B cell (primary cell): ENCODE measurements at regions not wholly inside any gene's neighbourhood (a gene's known extent, or its start where the extent isn't known, plus 50 kb on each side); places are given as distances from the start of the nearest gene placed in this dataset.

ENCODE experiments used
- ATAC-seq: fragments of 200-7000 bp; cut with Tn5 transposase; one replicate; pipeline ENCODE4 v1.10.0; 2021; ENCODE audit warnings: low read depth, mild to moderate bottlenecking, moderate number of reproducible peaks, moderate library complexity
- CTCF ChIA-PET: fragments of 350-600 bp; sonication (Branson Sonifier 250); formaldehyde crosslinking; loops from one replicate; lab custom pipeline; 2021; ENCODE audit warnings: antibody characterized with exemption, inconsistent platforms; lab: Charles Lee
- POLR2A ChIA-PET: fragments of 350-600 bp; sonication (Branson Sonifier 250); formaldehyde crosslinking; loops from one replicate; lab custom pipeline; 2021; ENCODE audit warnings: antibody characterized with exemption; lab: Charles Lee
- DNase-seq: peaks from one replicate; pipeline ENCODE4 v3.0.0; 2013
- H2AFZ ChIP-seq: 2 replicates; pipeline ENCODE4 v1.6.1; 2012; ENCODE audit warnings: mild to moderate bottlenecking, low read depth, low read length; ENCODE audit not compliant: insufficient read depth, poor library complexity, severe bottlenecking
- H3K27ac ChIP-seq, 2 donors: 1 replicate in 1 of 2; 2 replicates in 1 of 2; pipeline ENCODE4 v1.5.1; 2012 to 2013; ENCODE audit warnings: low read length in 2 of 2, mild to moderate bottlenecking in 2 of 2, moderate library complexity in 1 of 2
- H3K27me3 ChIP-seq, 4 experiments: fragments of 200-600 bp in 1 of 4; sonication (generic) in 1 of 4; replicated peaks in 1 of 4; 1 replicate in 2 of 4; 2 replicates in 2 of 4; pipeline versions ENCODE4 v1.6.1 to v1.7.0; 2013 to 2016; ENCODE audit warnings: low read length in 3 of 4, mild to moderate bottlenecking in 2 of 4, mixed read lengths in 1 of 4, moderate library complexity in 1 of 4; ENCODE audit not compliant: insufficient read depth in 4 of 4, control insufficient read depth in 3 of 4; ENCODE audit errors: control extremely low read depth in 1 of 4
- H3K36me3 ChIP-seq, 2 experiments: replicated peaks in 1 of 2; 1 replicate in 1 of 2; 2 replicates in 1 of 2; pipeline versions ENCODE4 v1.6.1 to v1.7.1; 2013; ENCODE audit warnings: low read length in 1 of 2; ENCODE audit not compliant: insufficient read depth in 2 of 2, control insufficient read depth in 1 of 2; ENCODE audit errors: control extremely low read depth in 1 of 2, extremely low read depth in 1 of 2
- H3K4me1 ChIP-seq, 2 donors: fragments of 200-600 bp in 1 of 2; sonication (generic) in 1 of 2; 1 replicate in 1 of 2; 2 replicates in 1 of 2; pipeline versions ENCODE4 v1.5.1 to v1.6.1; 2013 to 2017; ENCODE audit warnings: low read length in 2 of 2; ENCODE audit not compliant: control insufficient read depth in 2 of 2, insufficient read depth in 2 of 2
- H3K4me2 ChIP-seq: replicated peaks from 2 replicates; pipeline ENCODE3; 2012; ENCODE audit warnings: mild to moderate bottlenecking, low read depth, low read length; ENCODE audit not compliant: poor library complexity, severe bottlenecking
- H3K4me3 ChIP-seq, 5 experiments: fragments of 200-600 bp in 1 of 5; sonication (generic) in 1 of 5; 1 replicate in 3 of 5; 2 replicates in 2 of 5; pipeline versions ENCODE4 v1.5.1 to v1.7.0; 2011 to 2016; ENCODE audit warnings: low read length in 4 of 5, mild to moderate bottlenecking in 4 of 5, low read depth in 2 of 5, control low read depth in 1 of 5, moderate library complexity in 1 of 5; ENCODE audit not compliant: insufficient read depth in 1 of 5; ENCODE audit errors: control extremely low read depth in 1 of 5, extremely low read depth in 1 of 5
- H3K79me2 ChIP-seq: fragments of 200-600 bp; sonication (generic); one replicate; pipeline ENCODE4 v1.6.0; 2016; ENCODE audit warnings: low read length; ENCODE audit not compliant: control insufficient read depth, insufficient read depth
- H3K9ac ChIP-seq: fragments of 200-600 bp; sonication (generic); 2 replicates; pipeline ENCODE4 v1.6.1; 2017; ENCODE audit warnings: mild to moderate bottlenecking, low read length, moderate library complexity
- H3K9me3 ChIP-seq, 3 donors: one replicate each; pipeline versions ENCODE4 v1.6.1 to v1.7.1; 2013; ENCODE audit warnings: low read length in 2 of 3; ENCODE audit not compliant: control insufficient read depth in 2 of 3, insufficient read depth in 1 of 3; ENCODE audit errors: control extremely low read depth in 1 of 3
- H4K20me1 ChIP-seq: 2 replicates; pipeline ENCODE4 v1.6.0; 2012; ENCODE audit warnings: mild to moderate bottlenecking, low read length; ENCODE audit not compliant: insufficient read depth, control insufficient read depth, poor library complexity, severe bottlenecking
- H3K27ac Mint-ChIP-seq: one replicate; pipeline ENCODE4 v1.8.0; 2021; ENCODE audit warnings: mixed read lengths
- H3K27me3 Mint-ChIP-seq: one replicate; pipeline ENCODE4 v1.8.0; 2021; ENCODE audit warnings: mixed read lengths
- H3K4me1 Mint-ChIP-seq: one replicate; pipeline ENCODE4 v1.8.0; 2021; ENCODE audit warnings: mixed read lengths
- H3K4me3 Mint-ChIP-seq: one replicate; pipeline ENCODE4 v1.8.0; 2021; ENCODE audit warnings: mixed read lengths
- H3K9me3 Mint-ChIP-seq: one replicate; pipeline ENCODE4 v1.8.0; 2022; ENCODE audit warnings: mixed read lengths; ENCODE audit not compliant: insufficient read depth
- EZH2 ChIP-seq: IDR thresholded peaks from 2 replicates; pipeline ENCODE4 v1.6.1; 2012; ENCODE audit warnings: borderline replicate concordance, low read depth, mild to moderate bottlenecking, moderate library complexity, low read length; ENCODE audit not compliant: insufficient read depth, poor library complexity, severe bottlenecking
- WGBS: methylation state at CpG from one replicate; pipeline ENCODE4 v1.1.5; 2013; ENCODE audit warnings: missing lambda C conversion rate; ENCODE audit not compliant: insufficient coverage; 5-methylcytosine and 5-hydroxymethylcytosine counted together
- intact Hi-C: fragments of 100-400 bp; cut with micrococcal nuclease; formaldehyde crosslinking; loops from one replicate; pipeline ENCODE4 v1.10.0; 2022
- TF ChIP-seq, protein P1 (sequence below): fragments of 200-600 bp; IDR thresholded peaks from one replicate; pipeline ENCODE4 v1.8.0; 2022; ENCODE audit warnings: antibody characterized with exemption, mild to moderate bottlenecking

DNA sequence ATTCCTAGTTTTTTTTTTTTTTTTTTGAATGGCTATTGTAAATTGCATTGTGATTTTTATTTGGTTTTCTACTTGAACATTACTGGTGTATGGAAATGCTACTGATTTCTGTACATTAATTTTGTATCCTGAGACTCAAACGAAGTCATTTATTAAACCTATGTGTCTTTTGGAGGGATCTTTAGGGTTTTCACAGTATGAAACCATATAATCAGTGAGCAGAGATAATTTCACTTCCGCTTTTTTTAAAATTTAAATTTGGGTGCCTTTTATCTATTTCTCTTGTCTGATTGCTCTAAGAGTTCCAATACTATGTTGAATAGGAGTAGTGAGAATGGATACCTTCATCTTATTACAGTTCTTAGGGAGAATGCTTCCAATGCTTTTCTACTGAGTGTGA is 102.7 kb downstream of the ZWINT start:
- ChIA-PET CTCF (no interaction called here), POLR2A (no interaction called here)
- Histone ChIP-seq H2AFZ (no peak overlapping the region), H3K4me2 (no peak overlapping the region), H3K9ac (no peak overlapping the region), H3K27me3 (no peaks in the 10 kb centered on the region), H3K27ac (no peak overlapping the region), H3K9me3 (peaks cover 0 to 14% (median 1%) of the 10 kb centered on the region in 3 donors), H3K4me1 (no peaks in the 10 kb centered on the region), H3K4me3 (no peak overlapping the region), H3K36me3 (no peaks in the 10 kb centered on the region), H3K79me2 (no peaks in the 10 kb centered on the region), H4K20me1 (no peaks in the 10 kb centered on the region)
- H3K27me3 Mint-ChIP-seq = no peaks in the 10 kb centered on the region
- peaks cover under 1% of the 10 kb centered on the region for H3K9me3 Mint-ChIP-seq
- no peak overlapping the region for H3K4me3 Mint-ChIP-seq
- TF ChIP-seq, protein P1, sequence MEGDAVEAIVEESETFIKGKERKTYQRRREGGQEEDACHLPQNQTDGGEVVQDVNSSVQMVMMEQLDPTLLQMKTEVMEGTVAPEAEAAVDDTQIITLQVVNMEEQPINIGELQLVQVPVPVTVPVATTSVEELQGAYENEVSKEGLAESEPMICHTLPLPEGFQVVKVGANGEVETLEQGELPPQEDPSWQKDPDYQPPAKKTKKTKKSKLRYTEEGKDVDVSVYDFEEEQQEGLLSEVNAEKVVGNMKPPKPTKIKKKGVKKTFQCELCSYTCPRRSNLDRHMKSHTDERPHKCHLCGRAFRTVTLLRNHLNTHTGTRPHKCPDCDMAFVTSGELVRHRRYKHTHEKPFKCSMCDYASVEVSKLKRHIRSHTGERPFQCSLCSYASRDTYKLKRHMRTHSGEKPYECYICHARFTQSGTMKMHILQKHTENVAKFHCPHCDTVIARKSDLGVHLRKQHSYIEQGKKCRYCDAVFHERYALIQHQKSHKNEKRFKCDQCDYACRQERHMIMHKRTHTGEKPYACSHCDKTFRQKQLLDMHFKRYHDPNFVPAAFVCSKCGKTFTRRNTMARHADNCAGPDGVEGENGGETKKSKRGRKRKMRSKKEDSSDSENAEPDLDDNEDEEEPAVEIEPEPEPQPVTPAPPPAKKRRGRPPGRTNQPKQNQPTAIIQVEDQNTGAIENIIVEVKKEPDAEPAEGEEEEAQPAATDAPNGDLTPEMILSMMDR = no peak
- no peak for TF ChIP-seq EZH2
- no peaks in the 10 kb centered on the region for H3K4me1 Mint-ChIP-seq
- WGBS = no CpG with 5 or more reads among the region's 2 CpGs
- ATAC-seq = no peak
- no peak overlapping the region for H3K27ac Mint-ChIP-seq
- intact Hi-C loops = no loop called here
- no peak for DNase-seq

DNA sequence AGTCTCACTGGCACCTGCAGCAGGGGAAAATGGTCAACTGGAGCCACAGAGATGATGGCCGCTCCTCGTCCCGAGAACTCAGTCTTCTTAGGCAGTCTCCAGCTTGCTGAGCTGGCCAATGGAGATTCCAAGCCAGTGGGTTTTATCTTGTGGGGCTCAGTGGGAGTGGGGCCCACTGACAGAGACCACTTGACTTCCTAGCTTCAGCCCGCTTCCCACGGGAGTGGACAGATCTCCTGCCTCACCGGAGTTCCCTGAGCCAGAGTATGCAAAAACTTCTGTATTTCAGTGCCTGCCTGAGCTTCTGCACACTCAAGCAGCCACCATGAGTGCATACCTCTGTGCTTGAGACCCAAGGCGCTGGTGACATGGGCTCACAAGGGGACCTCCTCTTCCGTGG is 105.8 kb downstream of the ZWINT start:
- ChIA-PET POLR2A (no interaction called here), CTCF (no interaction called here)
- no peaks in the 10 kb centered on the region for H3K4me1 Mint-ChIP-seq
- Histone ChIP-seq H3K36me3 (no peaks in the 10 kb centered on the region), H3K4me1 (no peaks in the 10 kb centered on the region), H3K27me3 (no peaks in the 10 kb centered on the region), H3K4me2 (no peak overlapping the region), H3K4me3 (no peak overlapping the region), H3K27ac (no peak overlapping the region), H3K79me2 (no peaks in the 10 kb centered on the region), H2AFZ (no peak overlapping the region), H3K9ac (no peak overlapping the region), H3K9me3 (peaks cover 0 to 14% (median 1%) of the 10 kb centered on the region in 3 donors), H4K20me1 (no peaks in the 10 kb centered on the region)
- H3K27ac Mint-ChIP-seq = no peak overlapping the region
- TF ChIP-seq, protein P1 = no peak
- TF ChIP-seq EZH2 = no peak
- intact Hi-C loops = no loop called here
- no peak overlapping the region for H3K4me3 Mint-ChIP-seq
- no peaks in the 10 kb centered on the region for H3K27me3 Mint-ChIP-seq
- H3K9me3 Mint-ChIP-seq = peaks cover 2% of the 10 kb centered on the region
- 94% methylated on average over 6 of the region's 8 CpGs for WGBS
- ATAC-seq (no peak), DNase-seq (no peak)
